ENCODE measurements at regions not wholly inside any gene's neighbourhood (a gene's known extent, or its start where the extent isn't known, plus 50 kb on each side); places are given as distances from the start of the nearest gene placed in this dataset.
"Not testable (repeated sequence)": the region's sequence is repeated elsewhere in the genome, so short reads cannot be mapped to it uniquely, and the experiment has no call there.

DNA sequence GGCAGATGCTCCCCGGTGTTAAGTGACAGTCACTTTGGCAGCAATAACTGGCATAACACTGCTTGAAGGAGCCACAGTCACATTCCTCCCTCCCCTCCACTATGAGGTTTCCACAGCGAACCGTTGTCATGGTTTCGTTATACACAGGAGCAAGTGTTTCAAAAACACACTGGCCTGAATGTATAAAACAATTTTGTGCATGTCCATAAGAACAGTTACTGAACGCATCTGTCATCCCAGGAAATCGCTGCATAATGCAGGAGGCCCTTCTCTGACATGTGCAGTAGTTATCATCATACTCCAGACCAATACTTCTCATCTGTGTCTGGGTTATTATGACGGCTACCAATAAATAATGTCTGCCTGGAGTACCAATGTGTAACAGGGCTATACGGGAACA is 444.4 kb downstream of the TMEM121 start:
- not testable (repeated sequence) for TF ChIP-seq POLR2A (IDR thresholded peaks at IDR 0.05; ENCODE audit: low read depth, low read length); GATA2 (IDR thresholded peaks at IDR 0.05; ENCODE audit: insufficient read depth, insufficient read length, low read depth, low read length); POLR2AphosphoS5 (IDR thresholded peaks at IDR 0.05; ENCODE audit: insufficient read depth, low read depth, low read length); MYC (IDR thresholded peaks at IDR 0.05; ENCODE audit: low read depth, low read length); EZH2 (IDR thresholded peaks at IDR 0.05; ENCODE audit: borderline replicate concordance, low read depth, low read length, severe bottlenecking); FOS (IDR thresholded peaks at IDR 0.05; ENCODE audit: borderline replicate concordance, insufficient read depth, low read length)
- TF ChIP-seq, protein P1, sequence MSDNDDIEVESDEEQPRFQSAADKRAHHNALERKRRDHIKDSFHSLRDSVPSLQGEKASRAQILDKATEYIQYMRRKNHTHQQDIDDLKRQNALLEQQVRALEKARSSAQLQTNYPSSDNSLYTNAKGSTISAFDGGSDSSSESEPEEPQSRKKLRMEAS (IDR thresholded peaks at IDR 0.05; ENCODE audit: insufficient read depth, insufficient read length), result not testable (repeated sequence)
- TF ChIP-seq, protein P2, sequence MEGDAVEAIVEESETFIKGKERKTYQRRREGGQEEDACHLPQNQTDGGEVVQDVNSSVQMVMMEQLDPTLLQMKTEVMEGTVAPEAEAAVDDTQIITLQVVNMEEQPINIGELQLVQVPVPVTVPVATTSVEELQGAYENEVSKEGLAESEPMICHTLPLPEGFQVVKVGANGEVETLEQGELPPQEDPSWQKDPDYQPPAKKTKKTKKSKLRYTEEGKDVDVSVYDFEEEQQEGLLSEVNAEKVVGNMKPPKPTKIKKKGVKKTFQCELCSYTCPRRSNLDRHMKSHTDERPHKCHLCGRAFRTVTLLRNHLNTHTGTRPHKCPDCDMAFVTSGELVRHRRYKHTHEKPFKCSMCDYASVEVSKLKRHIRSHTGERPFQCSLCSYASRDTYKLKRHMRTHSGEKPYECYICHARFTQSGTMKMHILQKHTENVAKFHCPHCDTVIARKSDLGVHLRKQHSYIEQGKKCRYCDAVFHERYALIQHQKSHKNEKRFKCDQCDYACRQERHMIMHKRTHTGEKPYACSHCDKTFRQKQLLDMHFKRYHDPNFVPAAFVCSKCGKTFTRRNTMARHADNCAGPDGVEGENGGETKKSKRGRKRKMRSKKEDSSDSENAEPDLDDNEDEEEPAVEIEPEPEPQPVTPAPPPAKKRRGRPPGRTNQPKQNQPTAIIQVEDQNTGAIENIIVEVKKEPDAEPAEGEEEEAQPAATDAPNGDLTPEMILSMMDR (IDR thresholded peaks at IDR 0.05; ENCODE audit: extremely low read depth in 1 of 2, insufficient read depth in 1 of 2, low read depth in 1 of 2, low read length in 2 of 2), result not testable (repeated sequence)

Measured in endothelial cell of umbilical vein (primary cell).